ENCODE measurements at regions not wholly inside any gene's neighbourhood (a gene's known extent, or its start where the extent isn't known, plus 50 kb on each side); places are given as distances from the start of the nearest gene placed in this dataset.

DNA sequence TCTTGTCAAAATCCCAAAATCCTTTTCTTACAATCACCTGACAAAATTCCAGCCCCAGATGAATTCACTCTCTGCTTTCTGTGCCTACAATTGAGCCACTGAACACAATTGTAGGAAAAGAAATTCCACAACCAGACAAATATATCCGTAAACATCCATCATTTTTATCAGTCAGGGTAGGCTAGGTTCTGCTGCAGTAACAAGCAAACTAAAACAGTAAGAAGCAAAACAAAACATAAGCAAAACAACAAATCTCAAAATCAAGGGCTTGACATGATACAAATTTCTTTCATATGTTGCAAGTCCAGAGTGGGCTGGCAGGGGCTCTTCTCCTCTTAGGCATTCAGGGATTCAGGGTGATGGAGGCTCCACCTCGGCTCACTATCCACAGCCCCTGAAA is 114.2 kb upstream of the MAN2A1 start:
- H3K27ac ChIP-seq = no peak overlapping the region
- TF ChIP-seq ZFX (IDR thresholded peaks at IDR 0.05; ENCODE audit: borderline replicate concordance) = no peak

GRCh38 chr5:109574985-109575384 is 114.7 kb upstream of the MAN2A1 start:
- TF ChIP-seq ZFX (IDR thresholded peaks at IDR 0.05; ENCODE audit: borderline replicate concordance) = no peak
- TF ChIP-seq, protein P1, sequence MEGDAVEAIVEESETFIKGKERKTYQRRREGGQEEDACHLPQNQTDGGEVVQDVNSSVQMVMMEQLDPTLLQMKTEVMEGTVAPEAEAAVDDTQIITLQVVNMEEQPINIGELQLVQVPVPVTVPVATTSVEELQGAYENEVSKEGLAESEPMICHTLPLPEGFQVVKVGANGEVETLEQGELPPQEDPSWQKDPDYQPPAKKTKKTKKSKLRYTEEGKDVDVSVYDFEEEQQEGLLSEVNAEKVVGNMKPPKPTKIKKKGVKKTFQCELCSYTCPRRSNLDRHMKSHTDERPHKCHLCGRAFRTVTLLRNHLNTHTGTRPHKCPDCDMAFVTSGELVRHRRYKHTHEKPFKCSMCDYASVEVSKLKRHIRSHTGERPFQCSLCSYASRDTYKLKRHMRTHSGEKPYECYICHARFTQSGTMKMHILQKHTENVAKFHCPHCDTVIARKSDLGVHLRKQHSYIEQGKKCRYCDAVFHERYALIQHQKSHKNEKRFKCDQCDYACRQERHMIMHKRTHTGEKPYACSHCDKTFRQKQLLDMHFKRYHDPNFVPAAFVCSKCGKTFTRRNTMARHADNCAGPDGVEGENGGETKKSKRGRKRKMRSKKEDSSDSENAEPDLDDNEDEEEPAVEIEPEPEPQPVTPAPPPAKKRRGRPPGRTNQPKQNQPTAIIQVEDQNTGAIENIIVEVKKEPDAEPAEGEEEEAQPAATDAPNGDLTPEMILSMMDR (IDR thresholded peaks at IDR 0.05) = no peak
- no peak overlapping the region for H3K27ac ChIP-seq

GRCh38 chr5:109573766-109574165 is 116.0 kb upstream of the MAN2A1 start:
- no peak overlapping the region for H3K27ac ChIP-seq
- TF ChIP-seq, protein P1 (IDR thresholded peaks at IDR 0.05) = no peak
- TF ChIP-seq ZFX (IDR thresholded peaks at IDR 0.05; ENCODE audit: borderline replicate concordance) = no peak

DNA sequence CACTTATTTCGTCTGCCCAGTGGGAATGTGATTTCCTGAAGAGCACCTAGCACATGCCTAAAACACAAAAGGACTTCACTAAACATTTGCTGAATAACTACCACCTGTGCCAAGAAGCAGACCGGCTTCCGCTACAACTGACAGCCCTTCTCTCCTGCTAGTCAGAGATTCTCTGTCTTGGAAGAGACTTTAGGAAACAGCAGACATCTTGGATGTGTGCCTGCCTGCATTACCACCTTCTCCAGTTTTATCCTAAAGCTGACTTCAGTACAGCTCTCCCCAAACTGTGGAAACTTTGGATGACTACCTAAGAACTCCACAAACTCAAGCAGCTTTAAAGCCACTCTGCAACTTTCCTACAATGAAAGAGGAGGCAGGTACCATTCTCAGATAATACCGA is 116.5 kb upstream of the MAN2A1 start:
- no peak overlapping the region for H3K27ac ChIP-seq
- no peak for TF ChIP-seq ZFX (IDR thresholded peaks at IDR 0.05; ENCODE audit: borderline replicate concordance)
- TF ChIP-seq, protein P1 (IDR thresholded peaks at IDR 0.05) = no peak

- TF ChIP-seq ZFX (IDR thresholded peaks at IDR 0.05; ENCODE audit: borderline replicate concordance) = no peak
- TF ChIP-seq, protein P1 (IDR thresholded peaks at IDR 0.05) = no peak
- H3K27ac ChIP-seq = no peak overlapping the region
Observed at GRCh38 chr5:109571785-109572184, 117.9 kb upstream of the MAN2A1 start.

GRCh38 chr5:109570362-109570874 is 119.3 kb upstream of the MAN2A1 start:
- no peak overlapping the region for H3K27ac ChIP-seq
- TF ChIP-seq ZFX (IDR thresholded peaks at IDR 0.05; ENCODE audit: borderline replicate concordance) = no peak
- TF ChIP-seq, protein P1 (IDR thresholded peaks at IDR 0.05) = no peak

GRCh38 chr5:109567374-109568044 is 122.2 kb upstream of the MAN2A1 start:
- TF ChIP-seq ZFX (IDR thresholded peaks at IDR 0.05; ENCODE audit: borderline replicate concordance) = no peak
- TF ChIP-seq, protein P1 (IDR thresholded peaks at IDR 0.05) = no peak

More at GRCh38 chr5:109567374-109568044, 122.2 kb upstream of the MAN2A1 start:
- H3K27ac ChIP-seq = no peak overlapping the region
